ENCODE measurements at regions not wholly inside any gene's neighbourhood (a gene's known extent, or its start where the extent isn't known, plus 50 kb on each side); places are given as distances from the start of the nearest gene placed in this dataset.
"Not testable (repeated sequence)": the region's sequence is repeated elsewhere in the genome, so short reads cannot be mapped to it uniquely, and the experiment has no call there.

- H3K9ac ChIP-seq (ENCODE audit: low read length); H3K4ac ChIP-seq (ENCODE audit: low read depth, low read length); H4K8ac ChIP-seq (ENCODE audit: low read depth, low read length); H3K27me3 ChIP-seq (ENCODE audit: insufficient read depth, low read length); H3K9me3 ChIP-seq (ENCODE audit: insufficient read depth, low read depth, low read length); H3K36me3 ChIP-seq (ENCODE audit: control insufficient read depth in 1 of 2, insufficient read depth in 2 of 2, low read length in 2 of 2); H4K12ac ChIP-seq (ENCODE audit: low read depth, low read length); H2AK5ac ChIP-seq (ENCODE audit: low read length); H3K4me3 ChIP-seq (ENCODE audit: low read depth, low read length); H2AFZ ChIP-seq (ENCODE audit: insufficient read depth, low read length, poor library complexity); H3K4me2 ChIP-seq (ENCODE audit: low read length); H3K23ac ChIP-seq (ENCODE audit: low read length); H4K91ac ChIP-seq (ENCODE audit: low read depth, low read length); H3K79me2 ChIP-seq (ENCODE audit: control insufficient read depth, insufficient read depth, low read length, poor library complexity); H2BK120ac ChIP-seq (ENCODE audit: insufficient read depth, low read length, poor library complexity); H3K79me1 ChIP-seq (ENCODE audit: low read length); H2BK12ac ChIP-seq (ENCODE audit: low read length); H3K14ac ChIP-seq (ENCODE audit: low read length); H2BK5ac ChIP-seq (ENCODE audit: low read depth, low read length, poor library complexity); DNase-seq; H3K18ac ChIP-seq (ENCODE audit: low read length); H3K27ac ChIP-seq (ENCODE audit: low read depth, low read length); H3K4me1 ChIP-seq (ENCODE audit: control insufficient read depth in 1 of 2, insufficient read depth in 2 of 2, low read length in 2 of 2): not testable (repeated sequence)
- no CpG with 5 or more reads among the region's 12 CpGs for WGBS (ENCODE audit: extremely low coverage, insufficient coverage, insufficient read length)
Measured at GRCh38 chr4:179066254-179066653, 1624.0 kb upstream of the AGA start.

- no peaks in the 10 kb centered on the region for H3K9me3 ChIP-seq (ENCODE audit: insufficient read depth, low read depth, low read length)
- H3K23ac ChIP-seq (ENCODE audit: low read length), result no peak overlapping the region
- H2BK120ac ChIP-seq (ENCODE audit: insufficient read depth, low read length, poor library complexity), result no peak overlapping the region
- H3K4me1 ChIP-seq (ENCODE audit: control insufficient read depth in 1 of 2, insufficient read depth in 2 of 2, low read length in 2 of 2), result no peaks in the 10 kb centered on the region
- no peak overlapping the region for H2AK5ac ChIP-seq (ENCODE audit: low read length)
- H4K91ac ChIP-seq (ENCODE audit: low read depth, low read length), result no peak overlapping the region
- no peaks in the 10 kb centered on the region for H3K27me3 ChIP-seq (ENCODE audit: insufficient read depth, low read length)
- no peak overlapping the region for H3K4ac ChIP-seq (ENCODE audit: low read depth, low read length)
- no peak overlapping the region for H2AFZ ChIP-seq (ENCODE audit: insufficient read depth, low read length, poor library complexity)
- H3K14ac ChIP-seq (ENCODE audit: low read length), result no peak overlapping the region
- H3K18ac ChIP-seq (ENCODE audit: low read length), result no peak overlapping the region
- H3K27ac ChIP-seq (ENCODE audit: low read depth, low read length), result no peak overlapping the region
- no peak overlapping the region for H3K4me2 ChIP-seq (ENCODE audit: low read length)
- no peak overlapping the region for H2BK12ac ChIP-seq (ENCODE audit: low read length)
- H2BK5ac ChIP-seq (ENCODE audit: low read depth, low read length, poor library complexity), result no peak overlapping the region
- H4K12ac ChIP-seq (ENCODE audit: low read depth, low read length), result no peak overlapping the region
- H3K4me3 ChIP-seq (ENCODE audit: low read depth, low read length), result no peak overlapping the region
- no peak overlapping the region for H3K9ac ChIP-seq (ENCODE audit: low read length)
- WGBS (ENCODE audit: extremely low coverage, insufficient coverage, insufficient read length), result no CpG with 5 or more reads among the region's 2 CpGs
- no peaks in the 10 kb centered on the region for H3K36me3 ChIP-seq (ENCODE audit: control insufficient read depth in 1 of 2, insufficient read depth in 2 of 2, low read length in 2 of 2)
- H4K8ac ChIP-seq (ENCODE audit: low read depth, low read length), result no peak overlapping the region
- H3K79me2 ChIP-seq (ENCODE audit: control insufficient read depth, insufficient read depth, low read length, poor library complexity), result no peaks in the 10 kb centered on the region
- no peak for DNase-seq
- no peaks in the 10 kb centered on the region for H3K79me1 ChIP-seq (ENCODE audit: low read length)
Measured at GRCh38 chr4:179071131-179071530, 1628.9 kb upstream of the AGA start.

- Histone ChIP-seq H2AK5ac (ENCODE audit: low read length) (no peak overlapping the region), H3K36me3 (ENCODE audit: control insufficient read depth in 1 of 2, insufficient read depth in 2 of 2, low read length in 2 of 2) (no peaks in the 10 kb centered on the region), H3K14ac (ENCODE audit: low read length) (no peak overlapping the region), H4K91ac (ENCODE audit: low read depth, low read length) (no peak overlapping the region), H3K4me1 (ENCODE audit: control insufficient read depth in 1 of 2, insufficient read depth in 2 of 2, low read length in 2 of 2) (no peaks in the 10 kb centered on the region), H3K4me2 (ENCODE audit: low read length) (no peak overlapping the region), H2BK120ac (ENCODE audit: insufficient read depth, low read length, poor library complexity) (no peak overlapping the region), H2AFZ (ENCODE audit: insufficient read depth, low read length, poor library complexity) (no peak overlapping the region), H4K12ac (ENCODE audit: low read depth, low read length) (no peak overlapping the region), H3K27ac (ENCODE audit: low read depth, low read length) (no peak overlapping the region), H3K9ac (ENCODE audit: low read length) (no peak overlapping the region), H4K8ac (ENCODE audit: low read depth, low read length) (no peak overlapping the region), H3K18ac (ENCODE audit: low read length) (no peak overlapping the region), H3K9me3 (ENCODE audit: insufficient read depth, low read depth, low read length) (no peaks in the 10 kb centered on the region), H3K79me2 (ENCODE audit: control insufficient read depth, insufficient read depth, low read length, poor library complexity) (no peaks in the 10 kb centered on the region), H2BK5ac (ENCODE audit: low read depth, low read length, poor library complexity) (no peak overlapping the region), H3K27me3 (ENCODE audit: insufficient read depth, low read length) (no peaks in the 10 kb centered on the region), H3K4ac (ENCODE audit: low read depth, low read length) (no peak overlapping the region), H3K4me3 (ENCODE audit: low read depth, low read length) (no peak overlapping the region), H3K79me1 (ENCODE audit: low read length) (no peaks in the 10 kb centered on the region), H2BK12ac (ENCODE audit: low read length) (no peak overlapping the region), H3K23ac (ENCODE audit: low read length) (no peak overlapping the region)
- DNase-seq, result no peak
- WGBS (ENCODE audit: extremely low coverage, insufficient coverage, insufficient read length), result no CpG with 5 or more reads among the region's 14 CpGs
Measured at GRCh38 chr4:179076865-179077264, 1634.6 kb upstream of the AGA start.

GRCh38 chr4:179095585-179096221 lies 1653.5 kb upstream of the AGA start:
- no peak overlapping the region for H3K27ac ChIP-seq (ENCODE audit: low read depth, low read length)
- no peaks in the 10 kb centered on the region for H3K36me3 ChIP-seq (ENCODE audit: control insufficient read depth in 1 of 2, insufficient read depth in 2 of 2, low read length in 2 of 2)
- H2AFZ ChIP-seq (ENCODE audit: insufficient read depth, low read length, poor library complexity), result no peak overlapping the region
- no peak overlapping the region for H3K23ac ChIP-seq (ENCODE audit: low read length)
- no peak overlapping the region for H3K9ac ChIP-seq (ENCODE audit: low read length)
- H3K18ac ChIP-seq (ENCODE audit: low read length), result no peak overlapping the region
- no peak overlapping the region for H2BK5ac ChIP-seq (ENCODE audit: low read depth, low read length, poor library complexity)
- no peaks in the 10 kb centered on the region for H3K79me2 ChIP-seq (ENCODE audit: control insufficient read depth, insufficient read depth, low read length, poor library complexity)
- no peaks in the 10 kb centered on the region for H3K79me1 ChIP-seq (ENCODE audit: low read length)
- DNase-seq, result peak in 1 of 2 donors; percentile 32
- no peak overlapping the region for H3K4ac ChIP-seq (ENCODE audit: low read depth, low read length)
- H3K14ac ChIP-seq (ENCODE audit: low read length), result no peak overlapping the region
- no peak overlapping the region for H2BK12ac ChIP-seq (ENCODE audit: low read length)
- H3K4me3 ChIP-seq (ENCODE audit: low read depth, low read length), result no peak overlapping the region
- no peak overlapping the region for H2BK120ac ChIP-seq (ENCODE audit: insufficient read depth, low read length, poor library complexity)
- no peaks in the 10 kb centered on the region for H3K27me3 ChIP-seq (ENCODE audit: insufficient read depth, low read length)
- no peak overlapping the region for H4K8ac ChIP-seq (ENCODE audit: low read depth, low read length)
- H4K91ac ChIP-seq (ENCODE audit: low read depth, low read length), result no peak overlapping the region
- no peak overlapping the region for H4K12ac ChIP-seq (ENCODE audit: low read depth, low read length)
- no peaks in the 10 kb centered on the region for H3K4me1 ChIP-seq (ENCODE audit: control insufficient read depth in 1 of 2, insufficient read depth in 2 of 2, low read length in 2 of 2)
- H3K9me3 ChIP-seq (ENCODE audit: insufficient read depth, low read depth, low read length), result no peaks in the 10 kb centered on the region
- no peak overlapping the region for H3K4me2 ChIP-seq (ENCODE audit: low read length)
- no peak overlapping the region for H2AK5ac ChIP-seq (ENCODE audit: low read length)
- no CpG with 5 or more reads among the region's 4 CpGs for WGBS (ENCODE audit: extremely low coverage, insufficient coverage, insufficient read length)
